Naive thymus-derived CD4-positive, alpha-beta T cell (primary cell): ENCODE measurements at regions not wholly inside any gene's neighbourhood (a gene's known extent, or its start where the extent isn't known, plus 50 kb on each side); places are given as distances from the start of the nearest gene placed in this dataset.
"Not testable (repeated sequence)": the region's sequence is repeated elsewhere in the genome, so short reads cannot be mapped to it uniquely, and the experiment has no call there.

Source experiments
- ATAC-seq: fragments of 150-1000 bp; cut with Tn5 transposase; 2 replicates; pipeline ENCODE4 v1.10.0; 2021; ENCODE audit warnings: mild to moderate bottlenecking, moderate library complexity
- CTCF ChIA-PET: fragments of 350-600 bp; sonication (Branson Sonifier 250); formaldehyde crosslinking; loops from one replicate; lab custom pipeline; 2021; ENCODE audit warnings: antibody characterized with exemption; lab: Charles Lee
- POLR2A ChIA-PET: fragments of 350-600 bp; sonication (Branson Sonifier 250); formaldehyde crosslinking; loops from one replicate; lab custom pipeline; 2021; ENCODE audit warnings: antibody characterized with exemption, inconsistent platforms; lab: Charles Lee
- DNase-seq, 9 donors: peaks; one replicate each; pipeline versions ENCODE4 v3.0.0 to v3.0.0-alpha.2; 2020 to 2022; ENCODE audit warnings: mixed read lengths in 1 of 9
- H3K27ac ChIP-seq: one replicate; pipeline ENCODE4 v1.7.0; 2013; ENCODE audit warnings: mild to moderate bottlenecking, low read depth, low read length, moderate library complexity
- H3K27me3 ChIP-seq, 2 donors: one replicate each; pipeline ENCODE4 v1.7.0; 2013; ENCODE audit warnings: low read length in 2 of 2, mild to moderate bottlenecking in 2 of 2, moderate library complexity in 2 of 2; ENCODE audit not compliant: control insufficient read depth in 2 of 2, insufficient read depth in 2 of 2
- H3K36me3 ChIP-seq, 3 experiments: 1 replicate in 2 of 3; 2 replicates in 1 of 3; pipeline ENCODE4 v1.7.0; 2013; ENCODE audit warnings: low read length in 3 of 3, mild to moderate bottlenecking in 3 of 3, moderate library complexity in 1 of 3; ENCODE audit not compliant: insufficient read depth in 3 of 3, control insufficient read depth in 2 of 3
- H3K4me1 ChIP-seq, 2 donors: one replicate each; pipeline ENCODE4 v1.7.0; 2013; ENCODE audit warnings: low read length in 2 of 2, mild to moderate bottlenecking in 2 of 2, moderate library complexity in 1 of 2; ENCODE audit not compliant: control insufficient read depth in 2 of 2, insufficient read depth in 2 of 2
- H3K4me3 ChIP-seq: 2 replicates; pipeline ENCODE4 v1.7.0; 2013; ENCODE audit warnings: mild to moderate bottlenecking, low read length
- H3K9me3 ChIP-seq, 3 experiments: 1 replicate in 2 of 3; 2 replicates in 1 of 3; pipeline ENCODE4 v1.7.0; 2013; ENCODE audit warnings: low read length in 3 of 3; ENCODE audit not compliant: control insufficient read depth in 2 of 3
- H3K27ac Mint-ChIP-seq, 9 donors: one replicate each; pipeline ENCODE4 v1.8.0; 2020 to 2022; ENCODE audit warnings: mixed read lengths in 9 of 9, mild to moderate bottlenecking in 8 of 9, moderate library complexity in 5 of 9, inconsistent platforms in 2 of 9
- H3K27me3 Mint-ChIP-seq, 5 donors: one replicate each; pipeline ENCODE4 v1.8.0; 2021 to 2022; ENCODE audit warnings: mixed read lengths in 5 of 5, mild to moderate bottlenecking in 1 of 5
- H3K36me3 Mint-ChIP-seq, 5 donors: one replicate each; pipeline ENCODE4 v1.8.0; 2020 to 2022; ENCODE audit warnings: mixed read lengths in 5 of 5, mild to moderate bottlenecking in 3 of 5, inconsistent platforms in 1 of 5
- H3K4me1 Mint-ChIP-seq, 7 donors: one replicate each; pipeline ENCODE4 v1.8.0; 2020 to 2022; ENCODE audit warnings: mixed read lengths in 7 of 7, mild to moderate bottlenecking in 3 of 7, inconsistent platforms in 1 of 7
- H3K4me3 Mint-ChIP-seq, 10 donors: one replicate each; pipeline ENCODE4 v1.8.0; 2020 to 2022; ENCODE audit warnings: mild to moderate bottlenecking in 10 of 10, mixed read lengths in 10 of 10, moderate library complexity in 6 of 10, inconsistent platforms in 2 of 10
- H3K9me3 Mint-ChIP-seq, 11 donors: one replicate each; pipeline ENCODE4 v1.8.0; 2020 to 2022; ENCODE audit warnings: mixed read lengths in 11 of 11, mild to moderate bottlenecking in 4 of 11, inconsistent platforms in 1 of 11, moderate library complexity in 1 of 11
- intact Hi-C, 2 donors: fragments of 100-400 bp; cut with micrococcal nuclease; formaldehyde crosslinking; loops; one replicate each; pipeline ENCODE4 v1.15.1; 2023

DNA sequence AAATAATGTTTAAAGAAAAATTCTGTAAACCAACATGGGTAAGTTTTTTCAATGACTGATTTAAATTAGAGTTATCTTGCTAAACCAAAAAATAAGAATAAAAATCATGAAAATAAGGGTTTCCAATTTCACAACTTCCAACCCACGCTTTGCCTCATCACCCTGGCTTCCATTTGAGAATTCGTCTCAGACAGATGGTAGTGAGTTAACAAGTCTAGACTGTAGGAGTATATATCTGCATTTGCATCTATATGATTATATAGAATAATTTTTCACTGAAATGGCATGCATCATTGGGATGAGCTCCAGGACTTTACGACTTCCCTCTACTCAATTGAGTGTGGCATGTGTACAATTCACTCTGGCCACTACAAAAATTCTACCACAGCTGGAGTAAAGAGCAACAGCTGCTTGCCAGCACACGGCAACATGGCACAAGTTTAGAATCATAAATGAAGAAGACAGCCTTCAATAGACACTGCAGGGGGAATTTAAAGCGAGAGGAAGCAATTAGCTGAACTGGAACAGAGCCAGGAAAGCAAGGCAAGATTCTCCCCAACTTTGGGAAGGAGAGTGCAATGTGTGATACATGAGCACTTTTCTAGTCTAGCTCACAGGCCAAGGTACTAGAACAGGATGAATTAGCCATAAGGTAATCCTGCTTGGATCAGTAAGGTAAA lies 1673.5 kb upstream of the CELF4 start:
- no peaks in the 10 kb centered on the region for H3K27me3 Mint-ChIP-seq
- H3K27me3 ChIP-seq = no peaks in the 10 kb centered on the region
- H3K27ac ChIP-seq = no peak overlapping the region
- H3K4me3 Mint-ChIP-seq = no peak overlapping the region
- no peak overlapping the region for H3K4me3 ChIP-seq
- H3K4me1 ChIP-seq = no peaks in the 10 kb centered on the region
- intact Hi-C loops = no loop called here
- H3K4me1 Mint-ChIP-seq = no peaks in the 10 kb centered on the region
- POLR2A ChIA-PET = interaction anchor here (0.5 kb wide), 1 partner anchor 349 kb away, joined by 3 read pairs; no protein-coding TSS in a partner anchor
- ATAC-seq (no peak), DNase-seq (no peak)
- no peaks in the 10 kb centered on the region for H3K36me3 ChIP-seq
- H3K27ac Mint-ChIP-seq = no peak overlapping the region
- H3K36me3 Mint-ChIP-seq = no peaks in the 10 kb centered on the region
- H3K9me3 Mint-ChIP-seq = peaks cover 0 to 14% (median 2%) of the 10 kb centered on the region in 11 donors
- peaks cover 0 to 3% (median 0%) of the 10 kb centered on the region in 3 experiments for H3K9me3 ChIP-seq
- CTCF ChIA-PET = no interaction called here

DNA sequence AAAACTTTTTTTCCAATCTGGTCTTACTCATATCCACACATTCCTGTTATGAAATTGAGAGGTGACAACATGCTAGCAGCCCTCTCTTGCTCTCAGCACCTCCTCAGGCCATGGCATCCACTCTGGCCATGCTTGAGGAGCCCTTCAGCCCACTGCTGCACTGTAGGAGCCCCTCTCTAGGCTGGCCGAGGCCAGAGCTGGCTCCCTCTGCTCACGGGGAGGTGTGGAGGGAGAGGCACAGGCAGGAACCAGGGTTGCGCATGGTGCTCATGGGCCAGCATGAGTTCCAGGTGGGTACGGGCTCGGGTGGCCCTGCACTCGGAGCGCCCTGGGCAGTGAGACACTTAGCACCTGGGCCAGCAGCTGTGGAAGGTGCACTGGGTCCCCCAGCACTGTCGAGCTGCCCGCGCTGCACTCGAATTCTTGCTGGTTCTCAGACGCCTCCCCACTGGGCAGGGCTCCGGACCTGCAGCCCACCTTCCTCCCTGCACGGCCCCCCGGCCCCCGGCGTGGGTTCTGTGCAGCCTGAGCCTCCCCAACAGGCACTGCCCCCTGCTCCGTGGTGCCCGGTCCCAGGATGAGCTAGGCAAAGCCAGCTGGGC lies 1669.6 kb upstream of the CELF4 start:
- H3K9me3 ChIP-seq = no peaks in the 10 kb centered on the region
- H3K36me3 ChIP-seq = no peaks in the 10 kb centered on the region
- POLR2A ChIA-PET = no interaction called here
- Mint-ChIP-seq H3K4me3 (no peak overlapping the region), H3K4me1 (no peaks in the 10 kb centered on the region), H3K27ac (no peak overlapping the region), H3K9me3 (peaks cover 0 to 14% (median 2%) of the 10 kb centered on the region in 11 donors), H3K36me3 (no peaks in the 10 kb centered on the region), H3K27me3 (no peaks in the 10 kb centered on the region)
- no peaks in the 10 kb centered on the region for H3K27me3 ChIP-seq
- no peak overlapping the region for H3K27ac ChIP-seq
- intact Hi-C loops = no loop called here
- CTCF ChIA-PET = no interaction called here
- no peaks in the 10 kb centered on the region for H3K4me1 ChIP-seq
- no peak overlapping the region for H3K4me3 ChIP-seq
- DNase-seq = no peak
- no peak for ATAC-seq

DNA sequence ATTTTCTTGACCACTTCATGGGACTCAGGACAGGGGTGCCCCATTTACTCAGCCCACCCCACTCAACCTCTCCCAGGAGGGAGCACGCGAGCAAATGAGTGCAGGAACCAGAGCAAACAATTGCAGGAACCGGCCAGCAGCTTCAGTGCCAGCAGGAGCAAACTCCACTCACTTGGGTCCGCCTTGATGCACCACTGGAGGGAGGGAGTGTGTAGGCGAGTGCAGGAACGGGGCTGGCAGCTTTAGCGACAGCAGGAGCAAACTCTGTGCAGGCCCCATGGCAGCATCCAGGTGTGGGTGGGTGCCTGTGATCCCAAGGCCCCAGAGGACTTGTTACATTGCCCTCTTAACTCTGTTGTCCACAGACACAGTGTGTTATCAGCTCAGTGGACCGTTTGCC lies 1667.3 kb upstream of the CELF4 start:
- H3K27ac ChIP-seq = no peak overlapping the region
- no peaks in the 10 kb centered on the region for H3K9me3 ChIP-seq
- H3K4me1 Mint-ChIP-seq = no peaks in the 10 kb centered on the region
- no peaks in the 10 kb centered on the region for H3K27me3 Mint-ChIP-seq
- H3K4me3 Mint-ChIP-seq = no peak overlapping the region
- no peak for DNase-seq
- H3K27ac Mint-ChIP-seq = no peak overlapping the region
- no peak for ATAC-seq
- H3K36me3 Mint-ChIP-seq = no peaks in the 10 kb centered on the region
- H3K4me1 ChIP-seq = no peaks in the 10 kb centered on the region
- POLR2A ChIA-PET = no interaction called here
- no peaks in the 10 kb centered on the region for H3K27me3 ChIP-seq
- no peaks in the 10 kb centered on the region for H3K36me3 ChIP-seq
- peaks cover 0 to 15% (median 2%) of the 10 kb centered on the region in 11 donors for H3K9me3 Mint-ChIP-seq
- intact Hi-C loops = no loop called here
- CTCF ChIA-PET = no interaction called here
- H3K4me3 ChIP-seq = no peak overlapping the region

DNA sequence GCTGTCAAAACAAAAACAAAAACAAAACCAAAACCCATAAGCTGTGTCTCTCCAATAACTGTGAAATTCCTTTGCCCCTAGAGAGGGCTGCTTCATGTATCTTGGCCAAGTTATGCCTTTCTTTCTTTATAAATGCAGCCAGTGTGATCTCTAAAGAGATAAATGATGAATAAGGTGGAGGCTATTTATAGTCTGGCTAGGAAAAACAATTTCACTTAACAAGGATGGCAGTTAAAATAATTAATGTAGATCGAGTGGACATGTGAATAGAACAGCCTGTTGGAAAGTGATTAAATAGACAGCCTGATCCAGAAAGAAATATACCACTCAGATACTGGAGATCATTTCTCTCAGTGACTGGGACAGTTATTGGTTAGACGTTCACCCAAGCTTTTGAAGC lies 1666.9 kb upstream of the CELF4 start:
- no peaks in the 10 kb centered on the region for H3K4me1 ChIP-seq
- H3K9me3 Mint-ChIP-seq = peaks cover 0 to 12% (median 2%) of the 10 kb centered on the region in 11 donors
- DNase-seq (no peak), ATAC-seq (no peak)
- H3K4me3 Mint-ChIP-seq = no peak overlapping the region
- intact Hi-C loops = no loop called here
- H3K27ac Mint-ChIP-seq = no peak overlapping the region
- no peaks in the 10 kb centered on the region for H3K27me3 ChIP-seq
- ChIA-PET POLR2A (no interaction called here), CTCF (no interaction called here)
- no peaks in the 10 kb centered on the region for H3K36me3 ChIP-seq
- H3K27me3 Mint-ChIP-seq = no peaks in the 10 kb centered on the region
- H3K4me1 Mint-ChIP-seq = no peaks in the 10 kb centered on the region
- H3K36me3 Mint-ChIP-seq = no peaks in the 10 kb centered on the region
- H3K9me3 ChIP-seq = no peaks in the 10 kb centered on the region
- H3K4me3 ChIP-seq = no peak overlapping the region
- H3K27ac ChIP-seq = no peak overlapping the region

DNA sequence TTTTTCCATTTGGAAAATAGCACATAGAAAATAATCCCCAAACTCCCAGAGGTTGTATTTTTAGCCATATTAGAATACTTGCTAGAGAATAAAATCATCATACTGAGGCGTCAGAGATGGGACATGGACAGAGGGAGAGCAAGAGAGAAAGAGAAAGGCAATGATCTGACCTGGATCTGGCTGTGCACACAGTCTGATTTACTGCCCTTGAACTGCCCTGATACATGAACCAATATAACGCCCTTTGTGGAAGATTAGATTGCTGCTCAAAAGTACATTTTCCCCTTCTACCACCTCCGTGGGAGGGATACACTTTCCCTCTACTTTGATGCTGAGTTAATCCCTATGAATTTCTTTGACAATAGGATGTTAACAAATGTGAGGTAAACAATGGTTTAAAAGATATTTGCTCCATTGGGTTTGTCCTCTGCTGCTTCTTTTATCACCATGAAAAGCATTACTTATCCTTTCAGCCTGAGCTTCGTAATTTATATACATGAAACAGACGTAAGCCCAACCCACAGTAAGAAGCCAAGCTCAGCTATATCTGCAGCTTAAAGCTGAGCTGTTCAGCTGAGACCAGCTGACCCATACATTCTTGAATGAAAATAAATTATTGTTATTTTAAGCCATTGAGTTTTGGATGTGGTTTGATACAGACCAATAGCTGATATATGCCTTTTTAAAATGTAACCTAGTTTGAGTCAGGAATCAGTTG lies 1664.6 kb upstream of the CELF4 start:
- POLR2A ChIA-PET = no interaction called here
- H3K36me3 ChIP-seq = no peaks in the 10 kb centered on the region
- no peaks in the 10 kb centered on the region for H3K9me3 ChIP-seq
- ATAC-seq (no peak), DNase-seq (no peak)
- Mint-ChIP-seq H3K27me3 (no peaks in the 10 kb centered on the region), H3K27ac (no peak overlapping the region), H3K4me3 (no peak overlapping the region), H3K36me3 (no peaks in the 10 kb centered on the region), H3K9me3 (peaks cover 0 to 24% (median 6%) of the 10 kb centered on the region in 11 donors), H3K4me1 (no peaks in the 10 kb centered on the region)
- H3K4me1 ChIP-seq = no peaks in the 10 kb centered on the region
- no peak overlapping the region for H3K4me3 ChIP-seq
- no peak overlapping the region for H3K27ac ChIP-seq
- CTCF ChIA-PET = no interaction called here
- intact Hi-C loops = no loop called here
- no peaks in the 10 kb centered on the region for H3K27me3 ChIP-seq

DNA sequence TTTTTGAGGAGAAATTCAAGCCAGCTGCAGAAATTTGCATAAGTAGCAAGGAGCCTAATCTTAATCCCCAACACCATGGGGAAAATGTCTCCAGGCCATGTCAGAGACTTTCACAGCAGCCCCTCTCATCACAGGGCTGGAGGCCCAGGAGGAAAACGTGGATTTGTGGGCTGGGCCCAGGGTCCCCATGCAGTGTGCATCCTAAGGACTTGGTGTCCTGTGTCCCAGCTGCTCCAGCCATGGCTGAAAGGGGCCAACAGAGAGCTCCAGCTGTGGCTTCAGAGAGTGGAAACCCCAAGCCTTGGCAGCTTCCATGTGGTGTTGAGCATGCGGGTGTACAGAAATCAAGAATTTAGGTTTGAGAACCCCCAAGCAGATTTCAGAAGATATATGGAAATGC lies 1662.2 kb upstream of the CELF4 start:
- H3K27me3 ChIP-seq, H3K36me3 Mint-ChIP-seq, H3K4me1 Mint-ChIP-seq, H3K4me3 Mint-ChIP-seq, POLR2A ChIA-PET, ATAC-seq, H3K4me1 ChIP-seq, H3K4me3 ChIP-seq, H3K27ac ChIP-seq, H3K27ac Mint-ChIP-seq, H3K36me3 ChIP-seq, intact Hi-C loops, H3K27me3 Mint-ChIP-seq, CTCF ChIA-PET, DNase-seq, H3K9me3 ChIP-seq: not testable (repeated sequence)
- H3K9me3 Mint-ChIP-seq = peaks cover 0 to 21% (median 6%) of the 10 kb centered on the region in 11 donors
